C4-2B (cell line): ENCODE measurements at regions not wholly inside any gene's neighbourhood (a gene's known extent, or its start where the extent isn't known, plus 50 kb on each side); places are given as distances from the start of the nearest gene placed in this dataset.

ENCODE experiments used
- ZFX ChIP-seq: fragments of 450-650 bp; IDR thresholded peaks from 2 replicates; pipeline ENCODE4 v1.6.1; 2017
- TF ChIP-seq, protein P1 (sequence below): fragments of 450-650 bp; conservative IDR thresholded peaks from 2 replicates; pipeline ENCODE4 v1.5.1; 2017; ENCODE audit warnings: mild to moderate bottlenecking

GRCh38 chr3:68206524-68207117 lies 552.2 kb upstream of the SUCLG2 start:
- TF ChIP-seq, protein P1, sequence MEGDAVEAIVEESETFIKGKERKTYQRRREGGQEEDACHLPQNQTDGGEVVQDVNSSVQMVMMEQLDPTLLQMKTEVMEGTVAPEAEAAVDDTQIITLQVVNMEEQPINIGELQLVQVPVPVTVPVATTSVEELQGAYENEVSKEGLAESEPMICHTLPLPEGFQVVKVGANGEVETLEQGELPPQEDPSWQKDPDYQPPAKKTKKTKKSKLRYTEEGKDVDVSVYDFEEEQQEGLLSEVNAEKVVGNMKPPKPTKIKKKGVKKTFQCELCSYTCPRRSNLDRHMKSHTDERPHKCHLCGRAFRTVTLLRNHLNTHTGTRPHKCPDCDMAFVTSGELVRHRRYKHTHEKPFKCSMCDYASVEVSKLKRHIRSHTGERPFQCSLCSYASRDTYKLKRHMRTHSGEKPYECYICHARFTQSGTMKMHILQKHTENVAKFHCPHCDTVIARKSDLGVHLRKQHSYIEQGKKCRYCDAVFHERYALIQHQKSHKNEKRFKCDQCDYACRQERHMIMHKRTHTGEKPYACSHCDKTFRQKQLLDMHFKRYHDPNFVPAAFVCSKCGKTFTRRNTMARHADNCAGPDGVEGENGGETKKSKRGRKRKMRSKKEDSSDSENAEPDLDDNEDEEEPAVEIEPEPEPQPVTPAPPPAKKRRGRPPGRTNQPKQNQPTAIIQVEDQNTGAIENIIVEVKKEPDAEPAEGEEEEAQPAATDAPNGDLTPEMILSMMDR = peak; percentile 36
- no peak for TF ChIP-seq ZFX
